ENCODE measurements at regions not wholly inside any gene's neighbourhood (a gene's known extent, or its start where the extent isn't known, plus 50 kb on each side); places are given as distances from the start of the nearest gene placed in this dataset.

DNA sequence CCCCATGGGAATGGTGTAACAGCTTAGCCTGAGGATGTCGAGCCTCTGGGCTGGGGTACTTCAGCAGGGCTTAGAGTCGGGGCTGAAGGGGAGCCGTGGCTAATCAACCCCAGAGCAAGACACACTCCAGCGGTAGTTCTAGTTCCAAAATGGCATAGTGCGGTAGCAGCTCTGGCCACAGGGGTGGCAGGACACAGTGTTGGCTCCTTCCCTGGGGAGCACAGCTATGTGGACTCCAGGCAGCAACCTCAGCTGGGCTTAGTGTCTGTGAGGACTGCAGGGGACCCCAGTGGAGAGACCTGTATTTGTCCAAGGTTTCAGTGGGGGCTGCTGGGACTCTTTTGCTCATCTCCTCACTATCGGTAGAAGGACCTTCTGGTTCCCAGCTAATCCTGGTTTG lies 70.8 kb upstream of the PCDH20 start:
- TF ChIP-seq, protein P1, sequence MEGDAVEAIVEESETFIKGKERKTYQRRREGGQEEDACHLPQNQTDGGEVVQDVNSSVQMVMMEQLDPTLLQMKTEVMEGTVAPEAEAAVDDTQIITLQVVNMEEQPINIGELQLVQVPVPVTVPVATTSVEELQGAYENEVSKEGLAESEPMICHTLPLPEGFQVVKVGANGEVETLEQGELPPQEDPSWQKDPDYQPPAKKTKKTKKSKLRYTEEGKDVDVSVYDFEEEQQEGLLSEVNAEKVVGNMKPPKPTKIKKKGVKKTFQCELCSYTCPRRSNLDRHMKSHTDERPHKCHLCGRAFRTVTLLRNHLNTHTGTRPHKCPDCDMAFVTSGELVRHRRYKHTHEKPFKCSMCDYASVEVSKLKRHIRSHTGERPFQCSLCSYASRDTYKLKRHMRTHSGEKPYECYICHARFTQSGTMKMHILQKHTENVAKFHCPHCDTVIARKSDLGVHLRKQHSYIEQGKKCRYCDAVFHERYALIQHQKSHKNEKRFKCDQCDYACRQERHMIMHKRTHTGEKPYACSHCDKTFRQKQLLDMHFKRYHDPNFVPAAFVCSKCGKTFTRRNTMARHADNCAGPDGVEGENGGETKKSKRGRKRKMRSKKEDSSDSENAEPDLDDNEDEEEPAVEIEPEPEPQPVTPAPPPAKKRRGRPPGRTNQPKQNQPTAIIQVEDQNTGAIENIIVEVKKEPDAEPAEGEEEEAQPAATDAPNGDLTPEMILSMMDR (IDR thresholded peaks at IDR 0.05), result no peak
- TF ChIP-seq EP300 (IDR thresholded peaks at IDR 0.05) (no peak), POLR2AphosphoS5 (IDR thresholded peaks at IDR 0.05) (no peak), POLR2A (IDR thresholded peaks at IDR 0.05) (no peak)

Measured in suprapubic skin (tissue), 4 donors.